NCI-H82 treated with DMSO at 0.1 percent for 48 hours (cell line): ENCODE measurements at regions not wholly inside any gene's neighbourhood (a gene's known extent, or its start where the extent isn't known, plus 50 kb on each side); places are given as distances from the start of the nearest gene placed in this dataset.

Experiments used
- DNase-seq: peaks from one replicate; lab custom pipeline; 2025; ENCODE audit not compliant: unreplicated experiment; lab: John Stamatoyannopoulos, UW

DNA sequence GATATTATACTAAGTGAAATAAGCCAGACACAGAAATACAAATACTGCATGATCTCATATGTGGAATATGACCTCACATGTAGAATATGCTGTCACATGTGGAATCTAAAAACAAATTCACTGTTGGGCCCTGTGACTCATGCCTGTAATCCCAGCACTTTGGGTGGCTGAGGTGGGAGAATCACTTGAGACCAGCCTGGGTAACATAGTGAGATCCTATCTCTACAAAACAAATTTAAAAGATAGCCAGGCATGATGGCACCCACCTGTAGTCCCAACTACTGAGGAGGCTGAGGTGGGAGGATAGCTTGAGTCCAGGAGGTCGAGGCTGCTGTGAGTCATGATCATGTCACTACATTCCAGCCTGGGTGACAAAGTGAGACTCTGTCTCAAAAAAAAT, 160.3 kb downstream of the PTEN start:
- no peak for DNase-seq

DNA sequence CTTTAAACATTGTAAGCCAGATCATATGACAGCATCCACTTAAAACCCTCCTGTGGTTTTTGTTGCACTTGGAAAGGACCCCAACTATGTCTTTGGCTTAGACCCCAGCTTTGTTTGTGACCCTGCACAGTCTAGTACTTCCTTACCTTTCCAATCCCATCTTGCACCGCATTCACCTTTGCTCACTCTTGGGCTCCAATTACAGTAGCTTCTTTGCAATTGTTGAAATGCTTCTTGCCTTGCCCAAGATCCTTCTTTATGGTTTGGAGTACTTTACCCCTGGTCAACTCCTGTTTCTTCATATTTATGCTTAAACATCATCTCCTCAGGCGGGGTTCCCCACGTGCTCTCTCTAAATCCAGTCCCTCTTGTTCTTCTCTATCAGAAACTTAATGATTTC, 162.6 kb downstream of the PTEN start:
- DNase-seq, result no peak

DNA sequence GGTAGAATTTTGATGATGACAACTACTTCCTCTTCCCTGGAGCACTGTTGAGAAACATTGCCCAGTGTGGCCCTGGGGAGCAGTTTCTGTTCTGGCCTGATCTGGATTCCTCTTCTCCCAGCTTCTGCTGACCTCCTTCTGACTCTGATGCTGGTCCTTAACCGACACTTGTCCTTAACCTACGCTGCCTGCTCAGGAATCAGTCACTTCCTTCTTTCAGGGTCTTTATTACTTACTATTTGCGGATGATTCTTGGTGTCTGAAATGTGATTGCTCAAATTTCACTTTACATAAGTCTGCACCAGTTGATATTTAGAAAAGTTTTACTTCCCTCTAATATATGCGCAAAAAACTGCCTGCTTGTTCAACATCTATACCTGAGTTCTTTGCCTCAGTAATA, 164.1 kb downstream of the PTEN start:
- DNase-seq, result no peak

GRCh38 chr10:88028072-88028471, 164.6 kb downstream of the PTEN start:
- no peak for DNase-seq

- DNase-seq, result no peak
These were observed 165.2 kb downstream of the PTEN start for GRCh38 chr10:88028654-88029053.

- DNase-seq, result no peak
These were observed 169.1 kb downstream of the PTEN start for GRCh38 chr10:88032566-88032965.

DNA sequence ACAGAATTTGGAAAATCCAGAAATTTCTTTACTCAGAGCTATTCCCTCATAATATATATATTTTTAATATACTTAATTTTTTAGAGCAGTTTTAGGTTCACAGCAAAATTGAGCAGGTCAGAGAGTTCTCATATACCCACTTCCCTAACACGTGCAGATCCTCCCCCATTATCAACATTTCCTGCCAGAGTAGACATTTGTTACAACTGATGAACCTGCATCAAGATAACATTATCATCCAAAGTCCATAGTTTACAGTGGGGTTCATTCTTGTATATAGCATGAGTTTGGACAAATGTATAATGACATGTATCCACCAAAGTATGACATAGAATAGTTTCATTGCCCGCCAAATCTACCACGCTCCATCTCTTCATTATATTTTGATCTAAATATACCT, 170.0 kb downstream of the PTEN start:
- DNase-seq, result no peak

DNA sequence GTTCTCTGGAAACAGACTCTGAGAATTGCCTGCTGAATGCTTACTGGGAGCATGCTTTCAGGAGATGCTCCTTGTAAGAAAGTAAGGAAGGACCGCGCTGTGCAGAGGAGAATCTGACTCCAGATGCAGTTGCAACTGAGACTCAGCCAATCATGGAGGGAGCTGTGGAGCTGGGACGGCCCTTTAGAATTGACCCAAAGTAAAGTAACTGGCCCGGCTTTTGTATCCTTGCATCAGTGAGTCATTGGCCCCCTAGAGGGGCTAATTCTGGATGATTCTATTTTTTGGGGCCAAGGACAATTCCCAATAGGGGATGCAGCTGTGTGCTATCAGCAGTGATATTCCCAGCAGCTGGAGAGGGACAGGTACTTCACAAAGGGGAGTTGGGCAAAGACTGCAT, 170.4 kb downstream of the PTEN start:
- no peak for DNase-seq

- peak; percentile 78 for DNase-seq
These were observed 172.7 kb downstream of the PTEN start for GRCh38 chr10:88036126-88036525.

GRCh38 chr10:88037623-88038022, 174.2 kb downstream of the PTEN start:
- DNase-seq, result no peak

- DNase-seq, result no peak
These were observed 174.8 kb downstream of the PTEN start for GRCh38 chr10:88038268-88038667.

- no peak for DNase-seq
These were observed 176.2 kb downstream of the PTEN start for GRCh38 chr10:88039496-88040200.

GRCh38 chr10:88041243-88042159, 178.1 kb downstream of the PTEN start:
- no peak for DNase-seq

DNA sequence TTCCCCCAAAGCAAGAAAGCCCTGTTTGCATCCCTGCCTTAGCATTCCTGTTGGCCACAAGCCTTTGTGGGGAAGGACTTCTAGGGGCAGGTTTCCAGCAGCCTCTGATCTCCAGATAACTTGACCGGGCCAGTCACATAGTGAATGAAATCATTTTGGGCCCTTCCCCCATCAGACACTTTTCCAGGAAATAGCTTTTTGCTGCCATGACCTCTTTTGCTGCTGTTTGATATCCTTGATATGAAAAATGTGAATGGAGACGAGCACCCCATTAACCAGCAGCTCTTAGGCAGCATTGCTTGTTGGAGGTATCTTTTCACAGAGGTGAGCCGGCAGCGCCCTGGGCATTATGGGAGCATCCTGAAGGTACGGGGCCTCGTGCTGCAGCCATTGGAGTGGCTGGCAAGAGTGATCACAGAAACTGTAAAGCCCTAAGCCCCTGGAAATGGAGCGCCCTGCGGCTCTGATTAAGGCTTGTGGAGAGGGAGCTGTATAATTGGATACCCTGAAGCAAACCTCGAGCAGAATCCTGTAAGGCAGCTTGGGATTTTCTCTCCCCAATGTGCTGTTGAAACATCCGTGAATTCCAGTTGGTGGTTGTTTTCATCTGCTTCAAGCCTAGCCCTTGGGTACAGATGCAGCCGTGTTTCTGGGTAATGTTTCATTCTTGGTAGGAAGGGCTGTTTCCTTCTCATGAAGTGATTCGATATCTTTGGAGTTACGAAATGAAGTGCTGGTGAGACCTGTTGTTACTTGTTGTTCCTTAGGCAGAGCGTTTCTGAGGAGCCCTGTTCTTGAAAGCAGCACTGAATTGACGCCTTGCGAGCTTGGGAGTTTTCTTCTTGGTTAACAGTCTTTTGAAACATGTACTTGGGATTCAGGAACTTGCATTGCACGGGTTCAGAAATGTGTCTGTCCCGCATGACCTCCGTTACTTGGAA, 179.0 kb downstream of the PTEN start:
- peak; percentile 58 for DNase-seq

DNA sequence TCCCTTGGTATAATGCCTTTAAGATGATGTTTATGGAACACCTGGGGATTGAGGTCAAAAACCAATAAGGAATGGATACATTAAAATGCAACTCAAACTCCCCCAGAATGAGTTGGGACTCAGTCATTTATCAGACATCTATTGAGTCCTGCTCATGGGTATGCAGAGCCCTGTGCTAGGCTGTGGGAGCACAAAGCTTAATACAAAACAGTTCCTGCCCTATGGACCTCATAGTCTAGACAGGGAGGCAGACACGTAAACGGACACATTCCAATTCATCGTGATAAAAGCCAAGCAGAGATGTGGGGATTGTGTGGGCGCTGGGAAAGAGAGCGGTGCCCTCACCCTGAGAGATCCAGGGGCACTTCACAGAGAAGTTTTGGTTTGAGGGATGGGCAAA, 181.7 kb downstream of the PTEN start:
- DNase-seq, result no peak

- DNase-seq, result no peak
These were observed 182.4 kb downstream of the PTEN start for GRCh38 chr10:88045656-88046415.

GRCh38 chr10:88047579-88047978, 184.2 kb downstream of the PTEN start:
- DNase-seq, result no peak

- no peak for DNase-seq
These were observed 184.9 kb downstream of the PTEN start for GRCh38 chr10:88048312-88048711.

DNA sequence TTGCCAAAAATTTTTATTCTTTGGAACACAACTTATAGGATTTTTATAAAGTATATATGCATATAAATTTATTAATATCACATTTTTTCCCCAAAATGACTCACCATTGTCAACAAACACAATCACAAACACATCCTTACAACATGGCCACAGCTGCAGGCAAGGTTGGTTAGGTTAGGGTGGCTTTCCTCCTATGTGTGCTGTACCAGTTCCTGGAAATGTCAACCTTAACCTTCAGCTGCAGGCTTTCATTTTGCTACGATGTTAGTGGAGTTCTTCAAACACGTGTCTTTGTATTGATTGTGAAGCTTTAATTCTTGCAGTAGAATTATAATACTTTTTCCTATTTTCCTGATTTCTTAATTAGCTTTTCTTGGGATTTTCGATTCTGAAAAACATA, 185.8 kb downstream of the PTEN start:
- no peak for DNase-seq

- no peak for DNase-seq
These were observed 194.3 kb downstream of the PTEN start for GRCh38 chr10:88057720-88058119.

DNA sequence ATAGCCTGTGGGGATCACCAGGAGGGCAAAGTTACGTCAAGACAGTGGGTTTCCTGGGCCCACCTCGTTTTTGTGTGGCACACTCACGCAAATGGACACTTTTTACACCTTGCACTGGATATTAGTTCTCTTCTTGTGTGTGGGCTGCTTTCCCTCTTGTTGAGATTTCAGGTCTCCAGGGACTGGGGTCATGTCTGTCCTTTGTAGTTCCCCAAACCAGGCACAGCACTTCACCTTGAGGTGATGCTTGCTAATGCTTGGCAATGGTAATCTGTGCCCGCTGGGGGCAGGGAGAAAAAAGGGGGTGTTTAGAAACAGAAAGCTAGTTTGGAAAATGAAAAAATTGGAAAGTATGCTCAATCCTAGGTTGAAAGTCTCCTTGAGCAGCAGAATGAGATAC, 195.3 kb downstream of the PTEN start:
- no peak for DNase-seq
